ENCODE measurements at regions not wholly inside any gene's neighbourhood (a gene's known extent, or its start where the extent isn't known, plus 50 kb on each side); places are given as distances from the start of the nearest gene placed in this dataset.
A peak's percentile ranks its signal among the peaks of the same experiment; 100 is the strongest.

DNA sequence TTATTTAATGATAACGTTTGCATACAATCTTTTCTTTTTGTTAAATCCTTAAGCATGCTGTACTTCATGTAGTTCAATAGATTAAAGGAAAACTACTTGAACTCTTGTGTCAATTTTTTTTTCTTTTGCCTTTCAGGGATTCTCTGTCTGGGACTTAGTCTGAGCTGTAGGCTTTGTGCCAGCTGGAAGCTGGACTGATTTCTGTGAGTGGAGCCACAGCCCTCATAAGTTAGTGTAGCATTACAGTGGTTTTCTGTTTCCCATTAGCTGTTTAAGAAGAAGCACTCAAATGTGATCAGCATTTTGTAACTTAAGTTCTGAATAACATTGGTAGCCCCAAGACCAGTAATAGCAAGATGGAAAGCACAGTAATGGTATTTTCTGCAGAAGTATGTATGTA lies 330.6 kb upstream of the MEF2C start:
- no peaks in the 10 kb centered on the region for H3K4me1 ChIP-seq (ENCODE audit: control insufficient read depth in 2 of 3, insufficient read depth in 2 of 3, low read depth in 1 of 3, low read length in 3 of 3)
- intact Hi-C loops (cut with DNase I) = no loop called here
- FAIRE-seq (no peak), DNase-seq (peak in 2 of 5 donors; percentile 19 to 42)
- H3K9ac ChIP-seq (ENCODE audit: low read length in 3 of 3) = no peak overlapping the region
- no peaks in the 10 kb centered on the region for H3K36me3 ChIP-seq (ENCODE audit: control insufficient read depth in 2 of 3, insufficient read depth in 3 of 3, low read length in 3 of 3)
- H3K27ac ChIP-seq (ENCODE audit: low read depth in 2 of 2, low read length in 2 of 2) = no peak overlapping the region
- H3K4me3 ChIP-seq (ENCODE audit: low read length in 3 of 3) = no peak overlapping the region
- TF ChIP-seq, protein P1, sequence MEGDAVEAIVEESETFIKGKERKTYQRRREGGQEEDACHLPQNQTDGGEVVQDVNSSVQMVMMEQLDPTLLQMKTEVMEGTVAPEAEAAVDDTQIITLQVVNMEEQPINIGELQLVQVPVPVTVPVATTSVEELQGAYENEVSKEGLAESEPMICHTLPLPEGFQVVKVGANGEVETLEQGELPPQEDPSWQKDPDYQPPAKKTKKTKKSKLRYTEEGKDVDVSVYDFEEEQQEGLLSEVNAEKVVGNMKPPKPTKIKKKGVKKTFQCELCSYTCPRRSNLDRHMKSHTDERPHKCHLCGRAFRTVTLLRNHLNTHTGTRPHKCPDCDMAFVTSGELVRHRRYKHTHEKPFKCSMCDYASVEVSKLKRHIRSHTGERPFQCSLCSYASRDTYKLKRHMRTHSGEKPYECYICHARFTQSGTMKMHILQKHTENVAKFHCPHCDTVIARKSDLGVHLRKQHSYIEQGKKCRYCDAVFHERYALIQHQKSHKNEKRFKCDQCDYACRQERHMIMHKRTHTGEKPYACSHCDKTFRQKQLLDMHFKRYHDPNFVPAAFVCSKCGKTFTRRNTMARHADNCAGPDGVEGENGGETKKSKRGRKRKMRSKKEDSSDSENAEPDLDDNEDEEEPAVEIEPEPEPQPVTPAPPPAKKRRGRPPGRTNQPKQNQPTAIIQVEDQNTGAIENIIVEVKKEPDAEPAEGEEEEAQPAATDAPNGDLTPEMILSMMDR (IDR thresholded peaks at IDR 0.05; ENCODE audit: borderline replicate concordance, extremely low read depth, insufficient read depth) = no peak
- H3K27me3 ChIP-seq (ENCODE audit: control insufficient read depth, insufficient read depth, low read length) = no peaks in the 10 kb centered on the region
- no peaks in the 10 kb centered on the region for H3K9me3 ChIP-seq (ENCODE audit: control insufficient read depth in 2 of 3, insufficient read depth in 1 of 3, low read length in 3 of 3)

DNA sequence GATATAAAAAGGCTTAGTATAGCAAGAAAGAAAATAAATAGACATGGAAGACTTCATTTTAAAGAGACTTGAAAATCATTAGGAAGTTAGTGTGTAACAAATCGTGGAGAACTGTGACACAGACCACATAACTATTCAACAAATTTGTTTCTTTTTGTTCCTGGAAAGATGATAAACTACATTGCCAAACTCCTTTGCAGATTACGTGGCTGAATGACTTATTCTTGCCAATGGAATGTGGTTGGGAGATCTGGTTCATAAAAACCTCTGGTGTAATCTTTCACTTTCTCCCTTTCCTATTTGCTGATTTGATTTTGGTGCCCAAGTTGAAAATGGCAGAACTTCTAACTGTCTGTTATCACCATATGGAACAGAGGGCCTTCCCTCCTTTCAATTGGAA lies 328.9 kb upstream of the MEF2C start:
- H3K4me1 ChIP-seq (ENCODE audit: control insufficient read depth in 2 of 3, insufficient read depth in 2 of 3, low read depth in 1 of 3, low read length in 3 of 3) = no peaks in the 10 kb centered on the region
- no peak overlapping the region for H3K4me3 ChIP-seq (ENCODE audit: low read length in 3 of 3)
- no peaks in the 10 kb centered on the region for H3K36me3 ChIP-seq (ENCODE audit: control insufficient read depth in 2 of 3, insufficient read depth in 3 of 3, low read length in 3 of 3)
- DNase-seq = no peak
- H3K27ac ChIP-seq (ENCODE audit: low read depth in 2 of 2, low read length in 2 of 2) = no peak overlapping the region
- TF ChIP-seq, protein P1 (IDR thresholded peaks at IDR 0.05; ENCODE audit: borderline replicate concordance, extremely low read depth, insufficient read depth) = no peak
- no peak for FAIRE-seq
- no peaks in the 10 kb centered on the region for H3K27me3 ChIP-seq (ENCODE audit: control insufficient read depth, insufficient read depth, low read length)
- intact Hi-C loops (cut with DNase I) = no loop called here
- no peaks in the 10 kb centered on the region for H3K9me3 ChIP-seq (ENCODE audit: control insufficient read depth in 2 of 3, insufficient read depth in 1 of 3, low read length in 3 of 3)
- H3K9ac ChIP-seq (ENCODE audit: low read length in 3 of 3) = no peak overlapping the region

DNA sequence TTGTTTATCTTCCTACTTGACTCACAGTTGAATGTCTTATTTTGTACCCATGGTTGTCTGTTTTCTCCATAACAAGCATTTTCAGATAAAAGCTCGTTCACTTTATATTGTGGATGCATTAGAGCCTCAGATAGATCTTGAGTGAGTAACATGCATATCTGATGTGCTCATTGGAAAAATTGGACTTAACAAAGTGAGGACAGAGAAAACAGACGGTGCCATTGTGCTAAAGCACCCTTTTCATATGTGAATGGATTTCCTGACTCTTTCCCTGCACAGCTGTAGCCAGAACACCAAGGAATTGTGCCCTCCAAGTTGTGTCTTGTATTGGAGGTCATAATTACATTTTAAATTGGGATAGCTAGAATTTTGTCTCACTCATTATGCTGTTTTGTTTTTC lies 325.8 kb upstream of the MEF2C start:
- no peak overlapping the region for H3K4me3 ChIP-seq (ENCODE audit: low read length in 3 of 3)
- TF ChIP-seq, protein P1 (IDR thresholded peaks at IDR 0.05; ENCODE audit: borderline replicate concordance, extremely low read depth, insufficient read depth) = no peak

DNA sequence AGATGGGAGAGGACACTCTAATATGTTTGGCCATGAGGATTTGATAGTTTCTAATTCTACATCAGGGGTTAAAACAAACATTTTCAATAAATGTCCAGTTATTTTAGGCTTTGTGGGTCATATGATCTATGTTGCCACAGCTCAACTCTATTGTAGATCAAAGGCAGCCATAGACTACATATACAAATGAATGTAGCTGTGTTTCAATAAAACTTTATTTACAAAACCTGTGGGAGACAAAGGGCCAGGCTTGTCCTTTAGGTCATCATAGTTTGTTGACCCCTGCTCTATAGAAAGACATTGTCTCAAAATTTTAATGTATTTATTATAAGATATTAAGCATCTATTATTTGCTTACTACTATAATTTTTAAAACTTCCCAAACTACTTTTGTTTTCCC lies 325.4 kb upstream of the MEF2C start:
- H3K36me3 ChIP-seq (ENCODE audit: control insufficient read depth in 2 of 3, insufficient read depth in 3 of 3, low read length in 3 of 3) = no peaks in the 10 kb centered on the region
- no peak overlapping the region for H3K27ac ChIP-seq (ENCODE audit: low read depth in 2 of 2, low read length in 2 of 2)
- no peak overlapping the region for H3K4me3 ChIP-seq (ENCODE audit: low read length in 3 of 3)
- FAIRE-seq (no peak), DNase-seq (no peak)
- H3K27me3 ChIP-seq (ENCODE audit: control insufficient read depth, insufficient read depth, low read length) = no peaks in the 10 kb centered on the region
- TF ChIP-seq, protein P1 (IDR thresholded peaks at IDR 0.05; ENCODE audit: borderline replicate concordance, extremely low read depth, insufficient read depth) = no peak
- no peaks in the 10 kb centered on the region for H3K9me3 ChIP-seq (ENCODE audit: control insufficient read depth in 2 of 3, insufficient read depth in 1 of 3, low read length in 3 of 3)
- H3K9ac ChIP-seq (ENCODE audit: low read length in 3 of 3) = no peak overlapping the region
- intact Hi-C loops (cut with DNase I) = no loop called here
- H3K4me1 ChIP-seq (ENCODE audit: control insufficient read depth in 2 of 3, insufficient read depth in 2 of 3, low read depth in 1 of 3, low read length in 3 of 3) = no peaks in the 10 kb centered on the region

More for the DNA sequence above, 325.8 kb upstream of the MEF2C start:
- no peaks in the 10 kb centered on the region for H3K36me3 ChIP-seq (ENCODE audit: control insufficient read depth in 2 of 3, insufficient read depth in 3 of 3, low read length in 3 of 3)
- H3K9ac ChIP-seq (ENCODE audit: low read length in 3 of 3) = no peak overlapping the region
- no peak for DNase-seq
- intact Hi-C loops (cut with DNase I) = no loop called here
- H3K27ac ChIP-seq (ENCODE audit: low read depth in 2 of 2, low read length in 2 of 2) = no peak overlapping the region
- no peaks in the 10 kb centered on the region for H3K9me3 ChIP-seq (ENCODE audit: control insufficient read depth in 2 of 3, insufficient read depth in 1 of 3, low read length in 3 of 3)
- no peak for FAIRE-seq
- H3K27me3 ChIP-seq (ENCODE audit: control insufficient read depth, insufficient read depth, low read length) = no peaks in the 10 kb centered on the region
- no peaks in the 10 kb centered on the region for H3K4me1 ChIP-seq (ENCODE audit: control insufficient read depth in 2 of 3, insufficient read depth in 2 of 3, low read depth in 1 of 3, low read length in 3 of 3)
